Nephron (organoid): ENCODE measurements at regions not wholly inside any gene's neighbourhood (a gene's known extent, or its start where the extent isn't known, plus 50 kb on each side); places are given as distances from the start of the nearest gene placed in this dataset.

ENCODE experiments used
- H3K27ac Mint-ChIP-seq, 3 experiments: 2 replicates each; pipeline ENCODE4 v1.8.0; 2020; ENCODE audit warnings: mixed read lengths in 3 of 3, mild to moderate bottlenecking in 2 of 3, moderate library complexity in 1 of 3
- H3K27me3 Mint-ChIP-seq: 2 replicates; pipeline ENCODE4 v1.8.0; 2021; ENCODE audit warnings: low read depth, mild to moderate bottlenecking, moderate library complexity, mixed read lengths
- H3K36me3 Mint-ChIP-seq: 2 replicates; pipeline ENCODE4 v1.8.0; 2020; ENCODE audit warnings: low read depth, mixed read lengths
- H3K4me1 Mint-ChIP-seq: 2 replicates; pipeline ENCODE4 v1.8.0; 2020; ENCODE audit warnings: mixed read lengths
- H3K4me3 Mint-ChIP-seq, 3 experiments: 2 replicates each; pipeline ENCODE4 v1.8.0; 2020; ENCODE audit warnings: mild to moderate bottlenecking in 3 of 3, mixed read lengths in 3 of 3, moderate library complexity in 2 of 3
- H3K9me3 Mint-ChIP-seq: 2 replicates; pipeline ENCODE4 v1.8.0; 2020; ENCODE audit warnings: mixed read lengths
- TF ChIP-seq, protein P1 (sequence below), 3 experiments: fragments of 200-600 bp; sonication (generic); IDR thresholded peaks; one replicate each; pipeline ENCODE4 v1.5.0; 2021; ENCODE audit warnings: antibody characterized with exemption in 3 of 3; ENCODE audit not compliant: unreplicated experiment in 3 of 3

DNA sequence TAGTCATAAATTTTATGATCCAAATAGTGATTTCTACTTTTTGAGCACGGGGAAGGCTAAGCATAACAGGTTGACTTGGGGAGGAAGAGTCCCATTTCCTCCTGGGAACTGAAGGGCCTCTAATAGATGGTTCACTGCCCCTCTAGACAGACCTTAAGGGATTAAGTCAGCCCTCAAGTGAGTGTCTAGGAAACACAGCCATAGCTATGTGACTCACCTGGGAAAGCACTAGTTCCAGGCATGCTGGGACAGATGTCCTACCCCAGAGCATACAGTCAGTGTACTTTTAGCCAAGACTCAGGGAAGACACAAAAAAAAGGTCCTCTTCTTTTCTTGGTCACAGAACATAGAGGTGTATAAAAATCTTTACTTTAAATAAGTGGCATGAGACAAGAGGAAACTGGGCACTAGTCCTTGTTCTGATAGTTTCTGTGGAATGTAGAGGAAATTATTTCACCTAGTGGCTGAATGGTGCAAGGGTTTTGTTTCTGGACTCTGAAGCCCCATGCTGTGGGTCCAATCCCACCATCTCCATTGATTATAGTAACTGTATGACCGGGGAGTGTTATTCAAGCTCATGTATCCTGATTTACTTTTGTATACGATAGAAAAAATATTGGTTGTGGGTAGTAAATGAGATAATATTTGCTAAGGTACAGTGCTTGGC is 86.0 kb downstream of the NREP start:
- H3K4me1 Mint-ChIP-seq, result peaks cover 60% of the 10 kb centered on the region
- H3K4me3 Mint-ChIP-seq, result no peak overlapping the region
- H3K36me3 Mint-ChIP-seq, result no peaks in the 10 kb centered on the region
- TF ChIP-seq, protein P1, sequence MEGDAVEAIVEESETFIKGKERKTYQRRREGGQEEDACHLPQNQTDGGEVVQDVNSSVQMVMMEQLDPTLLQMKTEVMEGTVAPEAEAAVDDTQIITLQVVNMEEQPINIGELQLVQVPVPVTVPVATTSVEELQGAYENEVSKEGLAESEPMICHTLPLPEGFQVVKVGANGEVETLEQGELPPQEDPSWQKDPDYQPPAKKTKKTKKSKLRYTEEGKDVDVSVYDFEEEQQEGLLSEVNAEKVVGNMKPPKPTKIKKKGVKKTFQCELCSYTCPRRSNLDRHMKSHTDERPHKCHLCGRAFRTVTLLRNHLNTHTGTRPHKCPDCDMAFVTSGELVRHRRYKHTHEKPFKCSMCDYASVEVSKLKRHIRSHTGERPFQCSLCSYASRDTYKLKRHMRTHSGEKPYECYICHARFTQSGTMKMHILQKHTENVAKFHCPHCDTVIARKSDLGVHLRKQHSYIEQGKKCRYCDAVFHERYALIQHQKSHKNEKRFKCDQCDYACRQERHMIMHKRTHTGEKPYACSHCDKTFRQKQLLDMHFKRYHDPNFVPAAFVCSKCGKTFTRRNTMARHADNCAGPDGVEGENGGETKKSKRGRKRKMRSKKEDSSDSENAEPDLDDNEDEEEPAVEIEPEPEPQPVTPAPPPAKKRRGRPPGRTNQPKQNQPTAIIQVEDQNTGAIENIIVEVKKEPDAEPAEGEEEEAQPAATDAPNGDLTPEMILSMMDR (IDR thresholded peaks at IDR 0.05; ENCODE audit: unreplicated experiment in 3 of 3), result no peak
- no peaks in the 10 kb centered on the region for H3K27me3 Mint-ChIP-seq
- H3K9me3 Mint-ChIP-seq, result no peaks in the 10 kb centered on the region
- peak overlapping the region in 1 of 3 experiments; percentile 92 for H3K27ac Mint-ChIP-seq

DNA sequence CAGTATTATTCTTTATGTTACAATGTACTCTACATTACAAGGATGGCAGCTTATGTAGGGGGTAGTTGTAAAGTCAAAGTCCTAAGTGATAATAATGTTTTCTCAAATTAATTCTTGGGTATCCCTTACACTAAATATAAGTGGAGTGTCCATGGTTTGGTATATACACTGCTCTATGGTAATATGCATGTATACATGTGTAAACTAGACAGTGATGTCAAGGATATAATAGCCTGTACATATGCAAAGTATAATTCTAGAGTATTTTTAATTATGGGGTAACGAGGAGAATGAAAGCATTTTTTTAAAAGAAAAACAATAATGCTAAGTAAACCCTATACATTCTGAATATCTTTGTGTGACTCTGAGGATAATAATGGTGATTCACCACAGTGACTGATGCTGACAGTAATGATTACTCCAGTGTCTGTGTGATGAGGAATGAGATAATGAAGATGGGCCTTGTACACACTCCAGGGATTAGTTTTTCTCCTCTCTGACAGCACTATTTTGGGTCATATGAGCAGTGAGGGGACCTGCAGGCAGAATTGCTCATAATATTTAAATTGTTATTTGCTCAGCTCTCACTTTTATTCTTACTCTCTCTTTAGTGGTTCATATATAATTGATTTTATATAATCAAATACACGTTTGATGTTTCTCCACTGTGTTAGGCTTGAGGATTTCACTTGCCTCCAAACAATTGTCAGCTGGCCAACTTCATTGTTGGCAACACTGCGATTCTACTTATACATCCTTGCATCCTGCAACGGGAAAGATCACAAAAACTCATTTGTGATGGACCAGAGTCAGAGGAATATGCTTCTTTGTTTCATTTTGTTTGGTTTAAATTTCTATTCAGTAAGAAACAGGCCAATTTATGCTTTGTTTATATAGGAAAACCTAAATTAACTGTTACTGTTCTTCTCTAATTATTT is 88.2 kb downstream of the NREP start:
- no peaks in the 10 kb centered on the region for H3K9me3 Mint-ChIP-seq
- H3K4me3 Mint-ChIP-seq, result no peak overlapping the region
- peak overlapping the region in 1 of 3 experiments; percentile 58 for H3K27ac Mint-ChIP-seq
- peaks cover 38% of the 10 kb centered on the region for H3K4me1 Mint-ChIP-seq
- TF ChIP-seq, protein P1 (IDR thresholded peaks at IDR 0.05; ENCODE audit: unreplicated experiment in 3 of 3), result no peak
- H3K27me3 Mint-ChIP-seq, result no peaks in the 10 kb centered on the region
- no peaks in the 10 kb centered on the region for H3K36me3 Mint-ChIP-seq

DNA sequence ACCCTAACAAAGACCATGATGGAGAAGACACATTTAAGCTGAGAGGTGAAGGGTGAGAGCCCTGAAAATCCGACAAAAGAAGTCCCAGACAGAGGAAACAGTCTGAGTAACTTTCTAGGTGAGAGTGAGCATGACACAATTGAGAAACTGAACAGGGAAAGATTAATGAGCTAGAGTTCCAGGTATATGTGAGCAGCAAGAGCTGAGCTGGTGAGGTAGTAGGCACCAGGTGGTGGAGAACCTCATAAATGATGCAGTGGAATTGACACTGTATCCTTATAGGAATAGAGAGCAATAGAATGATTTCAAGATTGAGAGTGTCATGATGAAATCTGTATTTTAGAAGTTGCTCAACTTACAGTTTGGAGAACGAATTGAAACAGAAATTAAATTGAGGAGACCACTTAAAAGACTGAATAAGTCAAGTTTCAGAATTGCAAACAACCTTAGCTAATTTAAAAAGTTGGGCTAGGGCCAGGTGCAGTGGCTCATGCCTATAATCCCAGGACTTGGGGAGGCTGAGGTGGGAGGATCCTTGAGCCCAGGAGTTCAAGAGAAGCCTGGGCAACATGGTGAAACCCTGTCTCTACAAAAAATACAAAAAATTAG is 89.8 kb downstream of the NREP start:
- Mint-ChIP-seq H3K4me3 (no peak overlapping the region), H3K4me1 (peaks cover 28% of the 10 kb centered on the region), H3K9me3 (no peaks in the 10 kb centered on the region), H3K27me3 (no peaks in the 10 kb centered on the region), H3K27ac (no peak overlapping the region), H3K36me3 (no peaks in the 10 kb centered on the region)
- TF ChIP-seq, protein P1 (IDR thresholded peaks at IDR 0.05; ENCODE audit: unreplicated experiment in 3 of 3), result no peak

- peaks cover 19% of the 10 kb centered on the region for H3K9me3 Mint-ChIP-seq
- H3K36me3 Mint-ChIP-seq, result peaks cover 3% of the 10 kb centered on the region
- no peak overlapping the region for H3K27ac Mint-ChIP-seq
- H3K27me3 Mint-ChIP-seq, result no peaks in the 10 kb centered on the region
- H3K4me3 Mint-ChIP-seq, result no peak overlapping the region
- no peaks in the 10 kb centered on the region for H3K4me1 Mint-ChIP-seq
- TF ChIP-seq, protein P1 (IDR thresholded peaks at IDR 0.05; ENCODE audit: unreplicated experiment in 3 of 3), result no peak
Measured at GRCh38 chr5:111656580-111656979, 100.4 kb downstream of the NREP start.

- H3K36me3 Mint-ChIP-seq, result no peaks in the 10 kb centered on the region
- H3K27me3 Mint-ChIP-seq, result no peaks in the 10 kb centered on the region
- H3K27ac Mint-ChIP-seq, result no peak overlapping the region
- TF ChIP-seq, protein P1 (IDR thresholded peaks at IDR 0.05; ENCODE audit: unreplicated experiment in 3 of 3), result no peak
- no peak overlapping the region for H3K4me3 Mint-ChIP-seq
- H3K4me1 Mint-ChIP-seq, result no peaks in the 10 kb centered on the region
- H3K9me3 Mint-ChIP-seq, result peaks cover 10% of the 10 kb centered on the region
Measured at GRCh38 chr5:111655169-111655924, 101.6 kb downstream of the NREP start.
